ENCODE measurements at regions not wholly inside any gene's neighbourhood (a gene's known extent, or its start where the extent isn't known, plus 50 kb on each side); places are given as distances from the start of the nearest gene placed in this dataset.

DNA sequence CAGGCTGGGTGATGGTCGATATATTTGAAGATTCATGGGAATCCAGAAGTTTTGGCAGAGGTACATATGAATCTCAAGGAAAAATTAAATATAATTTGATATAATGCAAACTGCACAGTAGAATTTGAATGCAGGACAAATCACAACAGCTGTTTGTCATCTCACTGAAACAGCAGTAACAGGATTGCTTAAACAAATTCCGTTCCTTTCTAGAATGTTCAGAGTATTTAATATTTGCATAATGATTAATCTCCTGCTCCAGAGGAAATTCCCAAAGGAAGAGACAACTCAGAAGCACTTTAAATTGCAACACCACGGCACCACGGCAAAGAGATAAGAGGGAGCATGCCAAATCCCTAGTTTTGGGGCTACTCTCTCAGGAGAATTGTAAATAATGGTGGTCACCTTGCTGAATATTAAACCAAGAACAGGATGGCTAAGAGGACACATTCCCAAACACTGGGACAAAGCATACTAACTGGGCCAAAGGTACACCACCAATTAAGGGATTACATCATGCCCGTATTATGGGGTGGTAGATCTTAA lies 67.8 kb upstream of the MAP4K3 start:
- no peak overlapping the region for H3K27ac ChIP-seq (ENCODE audit: low read depth, low read length)
- no peak overlapping the region for H3K14ac ChIP-seq (ENCODE audit: insufficient read length)
- FAIRE-seq: no peak
- H3K9ac ChIP-seq (replicated peaks in 1 of 4; ENCODE audit: extremely low read depth in 1 of 4, low read depth in 3 of 4, low read length in 3 of 4): no peak overlapping the region
- peak overlapping the region; percentile 22; the same call in 1 of the 2 replicates for H2BK5ac ChIP-seq (ENCODE audit: low read depth, low read length)
- no peaks in the 10 kb centered on the region for H3K36me3 ChIP-seq (ENCODE audit: control insufficient read depth in 2 of 4, insufficient read depth in 4 of 4, low read length in 3 of 4)
- no peaks in the 10 kb centered on the region for H3K23me2 ChIP-seq (ENCODE audit: low read depth, low read length)
- no peak overlapping the region for H3K4me3 ChIP-seq (ENCODE audit: extremely low read depth in 1 of 4, insufficient read depth in 2 of 4, low read depth in 3 of 4, low read length in 4 of 4)
- no peaks in the 10 kb centered on the region for H3K79me1 ChIP-seq (ENCODE audit: low read depth, low read length)
- DNase-seq (ENCODE audit: low read depth in 1 of 2, low spot score in 2 of 2): no peak
- H3K4ac ChIP-seq (replicated peaks; ENCODE audit: insufficient read length, low read depth, low read length): no peak overlapping the region
- H2AFZ ChIP-seq (ENCODE audit: low read length): no peak overlapping the region
- H3K4me1 ChIP-seq (replicated peaks in 1 of 4; ENCODE audit: control insufficient read depth in 3 of 4, insufficient read depth in 4 of 4, low read length in 3 of 4): peaks cover 0 to 11% (median 5%) of the 10 kb centered on the region in 4 experiments; a peak in 5 of 7 replicates
- no peak overlapping the region for H2BK120ac ChIP-seq (replicated peaks; ENCODE audit: low read depth, low read length)
- H2BK12ac ChIP-seq (ENCODE audit: low read depth, low read length): no peak overlapping the region
- no peak overlapping the region for H4K91ac ChIP-seq (replicated peaks; ENCODE audit: insufficient read length, low read length)
- no peak overlapping the region for H3K56ac ChIP-seq (replicated peaks; ENCODE audit: insufficient read length, low read depth, low read length)
- H4K20me1 ChIP-seq (replicated peaks in 1 of 2; ENCODE audit: control insufficient read depth in 1 of 2, insufficient read depth in 2 of 2, low read length in 2 of 2): no peaks in the 10 kb centered on the region
- TF ChIP-seq, protein P1, sequence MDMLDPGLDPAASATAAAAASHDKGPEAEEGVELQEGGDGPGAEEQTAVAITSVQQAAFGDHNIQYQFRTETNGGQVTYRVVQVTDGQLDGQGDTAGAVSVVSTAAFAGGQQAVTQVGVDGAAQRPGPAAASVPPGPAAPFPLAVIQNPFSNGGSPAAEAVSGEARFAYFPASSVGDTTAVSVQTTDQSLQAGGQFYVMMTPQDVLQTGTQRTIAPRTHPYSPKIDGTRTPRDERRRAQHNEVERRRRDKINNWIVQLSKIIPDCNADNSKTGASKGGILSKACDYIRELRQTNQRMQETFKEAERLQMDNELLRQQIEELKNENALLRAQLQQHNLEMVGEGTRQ (IDR thresholded peaks at IDR 0.05; ENCODE audit: low read length): no peak
- TF ChIP-seq SAP30 (IDR thresholded peaks at IDR 0.05; ENCODE audit: insufficient read depth, insufficient replicate concordance, low read length) (no peak), CBX5 (IDR thresholded peaks at IDR 0.05; ENCODE audit: low read depth, low read length) (no peak), GTF2F1 (IDR thresholded peaks at IDR 0.05; ENCODE audit: borderline replicate concordance, low read depth, low read length) (no peak)
- no peaks in the 10 kb centered on the region for H3K79me2 ChIP-seq (ENCODE audit: control insufficient read depth in 1 of 2, insufficient read depth in 2 of 2, low read length in 2 of 2)
- no peak overlapping the region for H3K23ac ChIP-seq (ENCODE audit: insufficient read length)
- CTCF ChIA-PET (ENCODE audit: partially characterized antibody): no interaction called here
- no peak overlapping the region for H2BK20ac ChIP-seq (ENCODE audit: low read length)
- 87% methylated on average over 5 of the region's 5 CpGs; no CpG with 5 or more reads in 1 of the 2 experiments for WGBS, 2 experiments (ENCODE audit: extremely low coverage in 1 of 2, insufficient coverage in 1 of 2, insufficient read length in 1 of 2, insufficient replicate concordance in 2 of 2, low coverage in 1 of 2, low lambda C conversion rate in 2 of 2, missing lambda C conversion rate in 1 of 2)
- no peak overlapping the region for H4K8ac ChIP-seq (ENCODE audit: extremely low read depth, insufficient read depth, low read length)
- no peak overlapping the region for H4K5ac ChIP-seq (ENCODE audit: insufficient read length, low read depth, low read length)
- POLR2A ChIA-PET (ENCODE audit: partially characterized antibody): no interaction called here
- H2BK15ac ChIP-seq (ENCODE audit: low read length): no peak overlapping the region
- H3K4me2 ChIP-seq (ENCODE audit: insufficient read depth in 1 of 2, low read depth in 2 of 2, low read length in 2 of 2): no peak overlapping the region
- no peak overlapping the region for H2AK5ac ChIP-seq (ENCODE audit: low read depth, low read length)
- no peak overlapping the region for H3K18ac ChIP-seq (ENCODE audit: extremely low read depth, low read length)
- no peaks in the 10 kb centered on the region for H3K9me3 ChIP-seq (ENCODE audit: insufficient read depth in 2 of 2, low read depth in 1 of 2, low read length in 1 of 2)
- H3K27me3 ChIP-seq (replicated peaks in 1 of 4; ENCODE audit: control insufficient read depth in 3 of 4, extremely low read depth in 1 of 4, insufficient read depth in 3 of 4, low read length in 3 of 4): no peaks in the 10 kb centered on the region

All from H1 (cell line).